ENCODE measurements at regions not wholly inside any gene's neighbourhood (a gene's known extent, or its start where the extent isn't known, plus 50 kb on each side); places are given as distances from the start of the nearest gene placed in this dataset.

- no peaks in the 10 kb centered on the region for H4K20me1 ChIP-seq (ENCODE audit: control insufficient read depth, insufficient read depth, low read length, poor library complexity, severe bottlenecking)
- no peaks in the 10 kb centered on the region for H3K79me2 ChIP-seq (ENCODE audit: control insufficient read depth, insufficient read depth, low read length)
- H3K4me1 ChIP-seq (ENCODE audit: control insufficient read depth in 2 of 2, insufficient read depth in 2 of 2, low read length in 2 of 2), result no peaks in the 10 kb centered on the region
- no peak overlapping the region for H2AFZ ChIP-seq (ENCODE audit: insufficient read depth, low read depth, low read length, poor library complexity, severe bottlenecking)
- H3K27ac Mint-ChIP-seq, result no peak overlapping the region
- no peaks in the 10 kb centered on the region for H3K9me3 ChIP-seq (ENCODE audit: control extremely low read depth in 1 of 3, control insufficient read depth in 2 of 3, insufficient read depth in 1 of 3, low read length in 2 of 3)
- no peak overlapping the region for H3K9ac ChIP-seq (ENCODE audit: low read length)
- no peaks in the 10 kb centered on the region for H3K36me3 ChIP-seq (replicated peaks in 1 of 2; ENCODE audit: control extremely low read depth in 1 of 2, control insufficient read depth in 1 of 2, extremely low read depth in 1 of 2, insufficient read depth in 2 of 2, low read length in 1 of 2)
- H3K27ac ChIP-seq (ENCODE audit: low read length in 2 of 2), result no peak overlapping the region
- ChIA-PET CTCF (no interaction called here), POLR2A (no interaction called here)
- no peaks in the 10 kb centered on the region for H3K4me1 Mint-ChIP-seq
- DNase-seq, result no peak
- TF ChIP-seq CTCF (IDR thresholded peaks at IDR 0.05) (no peak), EZH2 (IDR thresholded peaks at IDR 0.05; ENCODE audit: borderline replicate concordance, insufficient read depth, low read depth, low read length, poor library complexity, severe bottlenecking) (no peak)
- peaks cover 2% of the 10 kb centered on the region for H3K9me3 Mint-ChIP-seq (ENCODE audit: insufficient read depth)
- no peak overlapping the region for H3K4me3 ChIP-seq (ENCODE audit: control extremely low read depth in 1 of 5, extremely low read depth in 1 of 5, insufficient read depth in 1 of 5, low read depth in 2 of 5, low read length in 4 of 5)
- intact Hi-C loops (cut with micrococcal nuclease), result no loop called here
- H3K27me3 ChIP-seq (replicated peaks in 1 of 4; ENCODE audit: control extremely low read depth in 1 of 4, control insufficient read depth in 3 of 4, insufficient read depth in 4 of 4, low read length in 3 of 4), result no peaks in the 10 kb centered on the region
- no CpG with 5 or more reads among the region's 3 CpGs for WGBS (ENCODE audit: insufficient coverage)
- H3K27me3 Mint-ChIP-seq, result no peaks in the 10 kb centered on the region
- no peak overlapping the region for H3K4me2 ChIP-seq (replicated peaks; ENCODE audit: low read depth, low read length, poor library complexity, severe bottlenecking)
- no peak overlapping the region for H3K4me3 Mint-ChIP-seq
- ATAC-seq (ENCODE audit: low read depth), result no peak
These were observed 940.8 kb downstream of the SLC6A15 start for GRCh38 chr12:83971781-83972180.

- ATAC-seq (ENCODE audit: low read depth) (no peak), DNase-seq (no peak)
- TF ChIP-seq EZH2 (IDR thresholded peaks at IDR 0.05; ENCODE audit: borderline replicate concordance, insufficient read depth, low read depth, low read length, poor library complexity, severe bottlenecking), result no peak
- TF ChIP-seq CTCF (IDR thresholded peaks at IDR 0.05), result no peak
- H3K4me3 ChIP-seq (ENCODE audit: control extremely low read depth in 1 of 5, extremely low read depth in 1 of 5, insufficient read depth in 1 of 5, low read depth in 2 of 5, low read length in 4 of 5), result no peak overlapping the region
- peaks cover 1% of the 10 kb centered on the region for H3K9me3 Mint-ChIP-seq (ENCODE audit: insufficient read depth)
- POLR2A ChIA-PET, result no interaction called here
- H3K4me1 ChIP-seq (ENCODE audit: control insufficient read depth in 2 of 2, insufficient read depth in 2 of 2, low read length in 2 of 2), result no peaks in the 10 kb centered on the region
- no peak overlapping the region for H3K4me3 Mint-ChIP-seq
- H3K27me3 Mint-ChIP-seq, result no peaks in the 10 kb centered on the region
- CTCF ChIA-PET, result no interaction called here
- intact Hi-C loops (cut with micrococcal nuclease), result no loop called here
- H3K79me2 ChIP-seq (ENCODE audit: control insufficient read depth, insufficient read depth, low read length), result no peaks in the 10 kb centered on the region
- no peaks in the 10 kb centered on the region for H3K9me3 ChIP-seq (ENCODE audit: control extremely low read depth in 1 of 3, control insufficient read depth in 2 of 3, insufficient read depth in 1 of 3, low read length in 2 of 3)
- no peaks in the 10 kb centered on the region for H3K4me1 Mint-ChIP-seq
- no peak overlapping the region for H3K27ac Mint-ChIP-seq
- H3K27ac ChIP-seq (ENCODE audit: low read length in 2 of 2), result no peak overlapping the region
- no peaks in the 10 kb centered on the region for H3K27me3 ChIP-seq (replicated peaks in 1 of 4; ENCODE audit: control extremely low read depth in 1 of 4, control insufficient read depth in 3 of 4, insufficient read depth in 4 of 4, low read length in 3 of 4)
- WGBS (ENCODE audit: insufficient coverage), result no CpG with 5 or more reads among the region's 1 CpG
- no peaks in the 10 kb centered on the region for H3K36me3 ChIP-seq (replicated peaks in 1 of 2; ENCODE audit: control extremely low read depth in 1 of 2, control insufficient read depth in 1 of 2, extremely low read depth in 1 of 2, insufficient read depth in 2 of 2, low read length in 1 of 2)
- no peaks in the 10 kb centered on the region for H4K20me1 ChIP-seq (ENCODE audit: control insufficient read depth, insufficient read depth, low read length, poor library complexity, severe bottlenecking)
- H3K4me2 ChIP-seq (replicated peaks; ENCODE audit: low read depth, low read length, poor library complexity, severe bottlenecking), result no peak overlapping the region
- no peak overlapping the region for H3K9ac ChIP-seq (ENCODE audit: low read length)
- H2AFZ ChIP-seq (ENCODE audit: insufficient read depth, low read depth, low read length, poor library complexity, severe bottlenecking), result no peak overlapping the region
These were observed 951.8 kb downstream of the SLC6A15 start for GRCh38 chr12:83960767-83961166.

All from B cell (primary cell).